Prostate gland (tissue), 2 donors: ENCODE measurements at regions not wholly inside any gene's neighbourhood (a gene's known extent, or its start where the extent isn't known, plus 50 kb on each side); places are given as distances from the start of the nearest gene placed in this dataset.

ENCODE experiments used
- CTCF ChIP-seq, 4 experiments: fragments of 200-600 bp in 2 of 4; fragments of 450-650 bp in 2 of 4; sonication (generic) in 2 of 4; IDR thresholded peaks; 1 replicate in 3 of 4; 2 replicates in 1 of 4; pipeline ENCODE4 v1.5.1; 2016 to 2019; ENCODE audit warnings: antibody characterized with exemption in 4 of 4, mild to moderate bottlenecking in 2 of 4, moderate library complexity in 2 of 4
- POLR2A ChIP-seq: fragments of 450-650 bp; IDR thresholded peaks from one replicate; pipeline ENCODE4 v1.6.1; 2016; ENCODE audit warnings: antibody characterized with exemption, mild to moderate bottlenecking

GRCh38 chr11:80390505-80390904 is 949.7 kb upstream of the TENM4 start:
- TF ChIP-seq CTCF (IDR thresholded peaks at IDR 0.05) = no peak
- no peak for TF ChIP-seq POLR2A
